LNCaP clone FGC (cell line): ENCODE measurements at regions not wholly inside any gene's neighbourhood (a gene's known extent, or its start where the extent isn't known, plus 50 kb on each side); places are given as distances from the start of the nearest gene placed in this dataset.

Experiments used
- DNase-seq: peaks from one replicate; pipeline ENCODE4 v3.0.0-alpha.2; 2011; ENCODE audit warnings: low read depth
- H3K4me3 ChIP-seq: 2 replicates; pipeline ENCODE4 v1.5.1; 2011; ENCODE audit warnings: mild to moderate bottlenecking, low read depth, low read length, control low read depth
- TF ChIP-seq, protein P1 (sequence below): IDR thresholded peaks from 2 replicates; pipeline ENCODE4 v1.5.1; 2012; ENCODE audit warnings: mild to moderate bottlenecking; ENCODE audit not compliant: control insufficient read depth, insufficient read depth; ENCODE audit errors: extremely low read depth

- H3K4me3 ChIP-seq = no peak overlapping the region
- no peak for DNase-seq
- TF ChIP-seq, protein P1, sequence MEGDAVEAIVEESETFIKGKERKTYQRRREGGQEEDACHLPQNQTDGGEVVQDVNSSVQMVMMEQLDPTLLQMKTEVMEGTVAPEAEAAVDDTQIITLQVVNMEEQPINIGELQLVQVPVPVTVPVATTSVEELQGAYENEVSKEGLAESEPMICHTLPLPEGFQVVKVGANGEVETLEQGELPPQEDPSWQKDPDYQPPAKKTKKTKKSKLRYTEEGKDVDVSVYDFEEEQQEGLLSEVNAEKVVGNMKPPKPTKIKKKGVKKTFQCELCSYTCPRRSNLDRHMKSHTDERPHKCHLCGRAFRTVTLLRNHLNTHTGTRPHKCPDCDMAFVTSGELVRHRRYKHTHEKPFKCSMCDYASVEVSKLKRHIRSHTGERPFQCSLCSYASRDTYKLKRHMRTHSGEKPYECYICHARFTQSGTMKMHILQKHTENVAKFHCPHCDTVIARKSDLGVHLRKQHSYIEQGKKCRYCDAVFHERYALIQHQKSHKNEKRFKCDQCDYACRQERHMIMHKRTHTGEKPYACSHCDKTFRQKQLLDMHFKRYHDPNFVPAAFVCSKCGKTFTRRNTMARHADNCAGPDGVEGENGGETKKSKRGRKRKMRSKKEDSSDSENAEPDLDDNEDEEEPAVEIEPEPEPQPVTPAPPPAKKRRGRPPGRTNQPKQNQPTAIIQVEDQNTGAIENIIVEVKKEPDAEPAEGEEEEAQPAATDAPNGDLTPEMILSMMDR = no peak
Observed at GRCh38 chr10:10094691-10095090, 923.0 kb upstream of the CELF2 start.

GRCh38 chr10:10096296-10096695 is 921.4 kb upstream of the CELF2 start:
- no peak overlapping the region for H3K4me3 ChIP-seq
- DNase-seq = no peak
- TF ChIP-seq, protein P1 = no peak

DNA sequence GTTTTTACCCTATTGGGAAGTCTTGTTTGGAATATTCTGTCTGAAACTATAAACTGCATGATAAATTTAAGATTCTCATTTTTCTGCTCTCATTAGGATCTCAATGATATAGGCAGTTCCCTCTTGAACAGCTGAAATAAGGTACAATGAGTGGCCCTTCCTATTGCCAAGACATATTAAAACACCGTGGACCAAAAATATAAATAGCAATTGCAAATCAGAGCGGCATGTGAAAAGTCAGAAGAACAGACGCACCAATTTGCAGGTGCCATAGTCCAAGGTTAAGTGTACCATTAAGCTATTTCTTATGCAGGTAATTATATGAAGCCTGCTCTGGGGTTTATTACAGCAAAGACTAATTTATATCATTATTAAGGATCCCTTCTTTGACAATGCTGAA is 920.8 kb upstream of the CELF2 start:
- DNase-seq = no peak
- TF ChIP-seq, protein P1 = no peak

GRCh38 chr10:10101106-10101505 is 916.6 kb upstream of the CELF2 start:
- no peak for DNase-seq
- TF ChIP-seq, protein P1 = no peak
- H3K4me3 ChIP-seq = no peak overlapping the region

More for the DNA sequence above, 920.8 kb upstream of the CELF2 start:
- H3K4me3 ChIP-seq = no peak overlapping the region

- no peak overlapping the region for H3K4me3 ChIP-seq
- no peak for DNase-seq
- TF ChIP-seq, protein P1 = no peak
Observed at GRCh38 chr10:10110844-10111490, 906.7 kb upstream of the CELF2 start.

GRCh38 chr10:10118131-10118530 is 899.5 kb upstream of the CELF2 start:
- H3K4me3 ChIP-seq = no peak overlapping the region
- TF ChIP-seq, protein P1 = no peak
- no peak for DNase-seq

DNA sequence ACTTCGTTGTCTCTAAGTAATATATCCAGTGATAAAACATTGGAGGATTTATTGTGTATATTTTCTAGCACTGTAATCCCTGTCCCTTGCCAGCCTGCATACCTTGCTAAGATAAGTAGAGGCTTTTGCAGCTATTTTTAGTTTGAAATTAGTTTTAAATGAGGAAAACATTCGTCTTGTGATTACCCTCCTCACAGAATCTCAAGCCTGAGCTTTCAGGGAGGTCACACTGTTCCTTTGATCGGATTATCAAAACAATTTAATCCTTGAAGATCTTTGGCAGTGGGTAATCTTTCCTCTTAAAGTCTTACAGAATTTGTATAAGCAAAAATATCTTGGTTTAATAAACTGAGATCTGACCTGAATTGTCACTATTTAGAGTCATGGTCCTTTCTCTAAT is 897.0 kb upstream of the CELF2 start:
- DNase-seq = no peak
- H3K4me3 ChIP-seq = no peak overlapping the region
- TF ChIP-seq, protein P1 = no peak
